Neural progenitor cell (in vitro differentiated cells): ENCODE measurements at regions not wholly inside any gene's neighbourhood (a gene's known extent, or its start where the extent isn't known, plus 50 kb on each side); places are given as distances from the start of the nearest gene placed in this dataset.

ENCODE experiments used
- DNase-seq: peaks from one replicate; pipeline ENCODE4 v3.0.0-alpha.2; 2016; ENCODE audit warnings: low spot score
- H2AFZ ChIP-seq: fragments of 200-600 bp; sonication (generic); replicated peaks from 2 replicates; pipeline ENCODE4 v1.6.1; 2016; ENCODE audit warnings: antibody characterized with exemption
- H3F3A ChIP-seq: fragments of 200-600 bp; sonication (generic); 2 replicates; pipeline ENCODE4 v1.6.1; 2016; ENCODE audit warnings: antibody characterized with exemption, low read depth
- H3K27ac ChIP-seq: fragments of 200-600 bp; sonication (generic); 2 replicates; pipeline ENCODE4 v1.5.1; 2016; ENCODE audit warnings: mild to moderate bottlenecking
- H3K27me3 ChIP-seq: fragments of 200-600 bp; sonication (generic); 2 replicates; pipeline ENCODE4 v1.6.1; 2016; ENCODE audit warnings: mild to moderate bottlenecking, moderate library complexity
- H3K36me3 ChIP-seq: fragments of 200-600 bp; sonication (generic); 2 replicates; pipeline ENCODE4 v1.5.1; 2016
- H3K4me1 ChIP-seq: fragments of 200-600 bp; sonication (generic); 2 replicates; pipeline ENCODE4 v1.6.1; 2016; ENCODE audit warnings: mixed run types
- H3K4me2 ChIP-seq: fragments of 200-600 bp; sonication (generic); 2 replicates; pipeline ENCODE4 v1.6.1; 2016
- H3K4me3 ChIP-seq: fragments of 200-600 bp; sonication (generic); 2 replicates; pipeline ENCODE4 v1.5.1; 2016
- H3K79me2 ChIP-seq: fragments of 200-600 bp; sonication (generic); 2 replicates; pipeline ENCODE4 v1.6.1; 2016; ENCODE audit warnings: low read depth
- H3K9ac ChIP-seq: fragments of 200-600 bp; sonication (generic); 2 replicates; pipeline ENCODE4 v1.6.1; 2016
- H3K9me3 ChIP-seq: fragments of 200-600 bp; sonication (generic); 2 replicates; pipeline ENCODE4 v1.5.1; 2016; ENCODE audit warnings: low read depth
- H4K20me1 ChIP-seq: fragments of 200-600 bp; sonication (generic); 2 replicates; pipeline ENCODE4 v1.6.1; 2016; ENCODE audit warnings: low read depth
- H3K27ac Mint-ChIP-seq: 3 replicates; pipeline ENCODE4 v1.8.0; 2021; ENCODE audit warnings: mixed read lengths
- H3K27me3 Mint-ChIP-seq: 2 replicates; pipeline ENCODE4 v1.8.0; 2022; ENCODE audit warnings: low read depth, mild to moderate bottlenecking, inconsistent platforms, moderate library complexity, mixed read lengths; ENCODE audit not compliant: insufficient read depth
- H3K36me3 Mint-ChIP-seq: 3 replicates; pipeline ENCODE4 v1.8.0; 2021; ENCODE audit warnings: mixed read lengths
- H3K4me1 Mint-ChIP-seq: 3 replicates; pipeline ENCODE4 v1.8.0; 2021; ENCODE audit warnings: mixed read lengths
- H3K4me3 Mint-ChIP-seq: 3 replicates; pipeline ENCODE4 v1.8.0; 2021; ENCODE audit warnings: mild to moderate bottlenecking, moderate library complexity, mixed read lengths
- H3K9me3 Mint-ChIP-seq: 3 replicates; pipeline ENCODE4 v1.8.0; 2020; ENCODE audit warnings: mixed read lengths
- CTCF ChIP-seq: fragments of 200-600 bp; sonication (generic); IDR thresholded peaks from 2 replicates; pipeline ENCODE4 v1.5.1; 2017; ENCODE audit warnings: antibody characterized with exemption, mild to moderate bottlenecking
- EZH2 ChIP-seq: fragments of 200-600 bp; sonication (generic); IDR thresholded peaks from 2 replicates; pipeline ENCODE4 v1.6.1; 2017; ENCODE audit warnings: antibody characterized with exemption, mild to moderate bottlenecking, moderate library complexity
- EZH2phosphoT487 ChIP-seq: fragments of 200-600 bp; sonication (generic); IDR thresholded peaks from 2 replicates; pipeline ENCODE4 v1.6.1; 2017; ENCODE audit warnings: antibody characterized with exemption

- no peak overlapping the region for H3K4me2 ChIP-seq
- H3K27me3 ChIP-seq: no peaks in the 10 kb centered on the region
- Mint-ChIP-seq H3K27ac (no peak overlapping the region), H3K9me3 (peaks cover 2% of the 10 kb centered on the region), H3K4me3 (no peak overlapping the region), H3K4me1 (no peaks in the 10 kb centered on the region), H3K27me3 (peaks cover 2% of the 10 kb centered on the region), H3K36me3 (no peaks in the 10 kb centered on the region)
- no peaks in the 10 kb centered on the region for H3K36me3 ChIP-seq
- H3F3A ChIP-seq: no peaks in the 10 kb centered on the region
- H3K9ac ChIP-seq: no peak overlapping the region
- no peak overlapping the region for H3K4me3 ChIP-seq
- H3K4me1 ChIP-seq: no peaks in the 10 kb centered on the region
- no peaks in the 10 kb centered on the region for H4K20me1 ChIP-seq
- H3K27ac ChIP-seq: no peak overlapping the region
- H2AFZ ChIP-seq: no peak overlapping the region
- TF ChIP-seq EZH2: no peak
- no peak for TF ChIP-seq CTCF
- no peak for TF ChIP-seq EZH2phosphoT487
- no peak for DNase-seq
- H3K9me3 ChIP-seq: no peaks in the 10 kb centered on the region
- H3K79me2 ChIP-seq: no peaks in the 10 kb centered on the region
Measured at GRCh38 chr19:30206187-30206586, 166.0 kb upstream of the ZNF536 start.

GRCh38 chr19:30207357-30207756 lies 164.8 kb upstream of the ZNF536 start:
- no peak overlapping the region for H3K9ac ChIP-seq
- DNase-seq: no peak
- H3K36me3 ChIP-seq: no peaks in the 10 kb centered on the region
- no peaks in the 10 kb centered on the region for H3K9me3 ChIP-seq
- no peak overlapping the region for H3K4me2 ChIP-seq
- no peaks in the 10 kb centered on the region for H3K36me3 Mint-ChIP-seq
- H3K4me3 ChIP-seq: no peak overlapping the region
- no peaks in the 10 kb centered on the region for H3K4me1 ChIP-seq
- no peaks in the 10 kb centered on the region for H3K79me2 ChIP-seq
- no peak overlapping the region for H2AFZ ChIP-seq
- no peak overlapping the region for H3K27ac ChIP-seq
- no peak overlapping the region for H3K27ac Mint-ChIP-seq
- no peaks in the 10 kb centered on the region for H3K27me3 ChIP-seq
- H4K20me1 ChIP-seq: no peaks in the 10 kb centered on the region
- no peaks in the 10 kb centered on the region for H3K27me3 Mint-ChIP-seq
- H3K4me3 Mint-ChIP-seq: no peak overlapping the region
- no peak for TF ChIP-seq EZH2
- no peak for TF ChIP-seq CTCF
- TF ChIP-seq EZH2phosphoT487: no peak
- H3K4me1 Mint-ChIP-seq: peaks cover under 1% of the 10 kb centered on the region
- peaks cover 2% of the 10 kb centered on the region for H3K9me3 Mint-ChIP-seq
- H3F3A ChIP-seq: no peaks in the 10 kb centered on the region

- H3K4me3 ChIP-seq: no peak overlapping the region
- H4K20me1 ChIP-seq: no peaks in the 10 kb centered on the region
- H3F3A ChIP-seq: no peaks in the 10 kb centered on the region
- H3K9me3 ChIP-seq: no peaks in the 10 kb centered on the region
- Mint-ChIP-seq H3K9me3 (peaks cover 2% of the 10 kb centered on the region), H3K27ac (no peak overlapping the region), H3K27me3 (no peaks in the 10 kb centered on the region), H3K4me3 (no peak overlapping the region), H3K36me3 (no peaks in the 10 kb centered on the region), H3K4me1 (peaks cover 5% of the 10 kb centered on the region)
- H2AFZ ChIP-seq: no peak overlapping the region
- no peak for DNase-seq
- no peaks in the 10 kb centered on the region for H3K27me3 ChIP-seq
- TF ChIP-seq EZH2: no peak
- TF ChIP-seq EZH2phosphoT487: no peak
- no peak for TF ChIP-seq CTCF
- no peak overlapping the region for H3K27ac ChIP-seq
- no peak overlapping the region for H3K9ac ChIP-seq
- no peak overlapping the region for H3K4me2 ChIP-seq
- no peaks in the 10 kb centered on the region for H3K79me2 ChIP-seq
- H3K4me1 ChIP-seq: no peaks in the 10 kb centered on the region
- H3K36me3 ChIP-seq: no peaks in the 10 kb centered on the region
Measured at GRCh38 chr19:30208436-30209060, 163.6 kb upstream of the ZNF536 start.
